ENCODE measurements at regions not wholly inside any gene's neighbourhood (a gene's known extent, or its start where the extent isn't known, plus 50 kb on each side); places are given as distances from the start of the nearest gene placed in this dataset.

GRCh38 chr18:44482761-44483160, 197.9 kb upstream of the SETBP1 start:
- no peak overlapping the region for H3K4me3 ChIP-seq (ENCODE audit: low read length)
- Mint-ChIP-seq H3K36me3 (ENCODE audit: low read depth) (no peaks in the 10 kb centered on the region), H3K27ac (no peak overlapping the region), H3K4me3 (no peak overlapping the region), H3K9me3 (peaks cover 13% of the 10 kb centered on the region), H3K4me1 (ENCODE audit: low read depth) (no peaks in the 10 kb centered on the region), H3K27me3 (no peaks in the 10 kb centered on the region)
- DNase-seq (no peak), ATAC-seq (ENCODE audit: poor library complexity) (no peak)
- ChIA-PET POLR2A (no interaction called here), CTCF (no interaction called here)
- no peaks in the 10 kb centered on the region for H3K27me3 ChIP-seq (ENCODE audit: control insufficient read depth in 1 of 2, insufficient read depth in 2 of 2, low read length in 2 of 2)
- no peaks in the 10 kb centered on the region for H3K36me3 ChIP-seq (ENCODE audit: insufficient read depth, low read length)
- H3K4me1 ChIP-seq (ENCODE audit: insufficient read depth, low read length) = no peaks in the 10 kb centered on the region
- intact Hi-C loops (cut with DNase I, micrococcal nuclease) = no loop called here
- peaks cover 0 to 11% of the 10 kb centered on the region in 2 experiments for H3K9me3 ChIP-seq (ENCODE audit: control insufficient read depth in 1 of 2, insufficient read depth in 1 of 2, low read length in 2 of 2)
- H3K27ac ChIP-seq (ENCODE audit: low read depth in 1 of 2, low read length in 2 of 2) = no peak overlapping the region
- TF ChIP-seq, protein P1, sequence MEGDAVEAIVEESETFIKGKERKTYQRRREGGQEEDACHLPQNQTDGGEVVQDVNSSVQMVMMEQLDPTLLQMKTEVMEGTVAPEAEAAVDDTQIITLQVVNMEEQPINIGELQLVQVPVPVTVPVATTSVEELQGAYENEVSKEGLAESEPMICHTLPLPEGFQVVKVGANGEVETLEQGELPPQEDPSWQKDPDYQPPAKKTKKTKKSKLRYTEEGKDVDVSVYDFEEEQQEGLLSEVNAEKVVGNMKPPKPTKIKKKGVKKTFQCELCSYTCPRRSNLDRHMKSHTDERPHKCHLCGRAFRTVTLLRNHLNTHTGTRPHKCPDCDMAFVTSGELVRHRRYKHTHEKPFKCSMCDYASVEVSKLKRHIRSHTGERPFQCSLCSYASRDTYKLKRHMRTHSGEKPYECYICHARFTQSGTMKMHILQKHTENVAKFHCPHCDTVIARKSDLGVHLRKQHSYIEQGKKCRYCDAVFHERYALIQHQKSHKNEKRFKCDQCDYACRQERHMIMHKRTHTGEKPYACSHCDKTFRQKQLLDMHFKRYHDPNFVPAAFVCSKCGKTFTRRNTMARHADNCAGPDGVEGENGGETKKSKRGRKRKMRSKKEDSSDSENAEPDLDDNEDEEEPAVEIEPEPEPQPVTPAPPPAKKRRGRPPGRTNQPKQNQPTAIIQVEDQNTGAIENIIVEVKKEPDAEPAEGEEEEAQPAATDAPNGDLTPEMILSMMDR (IDR thresholded peaks at IDR 0.05) = no peak

DNA sequence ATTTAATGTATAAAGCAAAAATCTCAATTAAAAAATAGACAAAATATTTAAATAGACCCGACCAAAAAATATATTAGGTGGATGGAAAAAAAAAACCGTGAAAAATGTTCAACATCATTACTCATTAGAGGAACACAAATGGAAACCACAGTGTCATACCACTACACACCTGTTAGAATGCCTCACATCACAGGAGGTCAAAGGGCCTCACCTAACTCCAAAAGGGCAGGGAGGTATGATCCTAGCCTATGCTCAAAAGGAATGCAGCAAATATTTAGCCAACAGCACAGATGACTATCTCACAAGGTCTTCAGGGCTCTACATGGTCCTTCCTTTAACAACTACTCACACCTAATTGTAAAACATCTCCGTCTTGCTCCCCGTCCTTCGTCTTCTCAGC, 185.5 kb upstream of the SETBP1 start:
- DNase-seq (no peak), ATAC-seq (ENCODE audit: poor library complexity) (no peak)
- no peaks in the 10 kb centered on the region for H3K36me3 Mint-ChIP-seq (ENCODE audit: low read depth)
- Histone ChIP-seq H3K4me1 (ENCODE audit: insufficient read depth, low read length) (no peaks in the 10 kb centered on the region), H3K36me3 (ENCODE audit: insufficient read depth, low read length) (no peaks in the 10 kb centered on the region), H3K4me3 (ENCODE audit: low read length) (no peak overlapping the region), H3K27ac (ENCODE audit: low read depth in 1 of 2, low read length in 2 of 2) (no peak overlapping the region), H3K27me3 (ENCODE audit: control insufficient read depth in 1 of 2, insufficient read depth in 2 of 2, low read length in 2 of 2) (no peaks in the 10 kb centered on the region), H3K9me3 (ENCODE audit: control insufficient read depth in 1 of 2, insufficient read depth in 1 of 2, low read length in 2 of 2) (no peaks in the 10 kb centered on the region)
- TF ChIP-seq, protein P1 (IDR thresholded peaks at IDR 0.05) = no peak
- no peak overlapping the region for H3K27ac Mint-ChIP-seq
- H3K9me3 Mint-ChIP-seq = peaks cover 2% of the 10 kb centered on the region
- H3K4me3 Mint-ChIP-seq = no peak overlapping the region
- H3K27me3 Mint-ChIP-seq = no peaks in the 10 kb centered on the region
- intact Hi-C loops (cut with DNase I, micrococcal nuclease) = no loop called here
- ChIA-PET CTCF (no interaction called here), POLR2A (no interaction called here)
- H3K4me1 Mint-ChIP-seq (ENCODE audit: low read depth) = no peaks in the 10 kb centered on the region

GRCh38 chr18:44497311-44497710, 183.4 kb upstream of the SETBP1 start:
- ChIA-PET CTCF (no interaction called here), POLR2A (no interaction called here)
- Mint-ChIP-seq H3K27ac (no peak overlapping the region), H3K4me1 (ENCODE audit: low read depth) (peaks cover 12% of the 10 kb centered on the region), H3K9me3 (peaks cover 2% of the 10 kb centered on the region), H3K36me3 (ENCODE audit: low read depth) (no peaks in the 10 kb centered on the region), H3K4me3 (no peak overlapping the region), H3K27me3 (no peaks in the 10 kb centered on the region)
- no peaks in the 10 kb centered on the region for H3K9me3 ChIP-seq (ENCODE audit: control insufficient read depth in 1 of 2, insufficient read depth in 1 of 2, low read length in 2 of 2)
- H3K4me3 ChIP-seq (ENCODE audit: low read length) = no peak overlapping the region
- ATAC-seq (ENCODE audit: poor library complexity) = no peak
- H3K27ac ChIP-seq (ENCODE audit: low read depth in 1 of 2, low read length in 2 of 2) = no peak overlapping the region
- DNase-seq = no peak
- intact Hi-C loops (cut with DNase I, micrococcal nuclease) = no loop called here
- H3K27me3 ChIP-seq (ENCODE audit: control insufficient read depth in 1 of 2, insufficient read depth in 2 of 2, low read length in 2 of 2) = no peaks in the 10 kb centered on the region
- H3K4me1 ChIP-seq (ENCODE audit: insufficient read depth, low read length) = no peaks in the 10 kb centered on the region
- TF ChIP-seq, protein P1 (IDR thresholded peaks at IDR 0.05) = no peak
- H3K36me3 ChIP-seq (ENCODE audit: insufficient read depth, low read length) = no peaks in the 10 kb centered on the region
